Endometrial microvascular endothelial cells (primary cell): ENCODE measurements at regions not wholly inside any gene's neighbourhood (a gene's known extent, or its start where the extent isn't known, plus 50 kb on each side); places are given as distances from the start of the nearest gene placed in this dataset.

Source experiments
- in situ Hi-C: cut with HindIII; loops from 2 replicates; pipeline ENCODE4 v1.10.0; 2017; ENCODE audit warnings: low sequenced_read_pairs, low pct_unique_long_range_greater_than_20kb; ENCODE audit errors: inconsistent ontology term

- in situ Hi-C loops: no loop called here
Measured at GRCh38 chr13:40269086-40269485, 397.4 kb downstream of the FOXO1 start.

DNA sequence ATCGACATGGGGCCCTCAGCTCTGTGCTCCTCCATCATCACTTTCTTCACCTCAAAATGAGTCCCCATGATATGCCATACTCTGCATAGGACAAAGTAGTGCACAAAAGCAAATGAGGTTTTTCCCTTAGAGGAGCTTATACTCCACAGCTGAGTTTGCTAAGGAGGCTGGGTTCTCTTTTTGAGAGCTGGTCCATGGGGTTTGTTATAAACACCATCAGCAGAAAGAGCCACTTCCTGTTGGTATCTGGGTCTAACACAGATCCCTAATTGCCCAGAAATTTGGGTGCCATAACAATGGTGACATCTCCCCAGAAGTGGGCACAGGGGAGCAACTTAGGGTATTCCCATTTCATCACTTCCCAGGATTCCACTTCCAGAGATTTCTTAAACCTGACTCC is 395.7 kb downstream of the FOXO1 start:
- in situ Hi-C loops: no loop called here

DNA sequence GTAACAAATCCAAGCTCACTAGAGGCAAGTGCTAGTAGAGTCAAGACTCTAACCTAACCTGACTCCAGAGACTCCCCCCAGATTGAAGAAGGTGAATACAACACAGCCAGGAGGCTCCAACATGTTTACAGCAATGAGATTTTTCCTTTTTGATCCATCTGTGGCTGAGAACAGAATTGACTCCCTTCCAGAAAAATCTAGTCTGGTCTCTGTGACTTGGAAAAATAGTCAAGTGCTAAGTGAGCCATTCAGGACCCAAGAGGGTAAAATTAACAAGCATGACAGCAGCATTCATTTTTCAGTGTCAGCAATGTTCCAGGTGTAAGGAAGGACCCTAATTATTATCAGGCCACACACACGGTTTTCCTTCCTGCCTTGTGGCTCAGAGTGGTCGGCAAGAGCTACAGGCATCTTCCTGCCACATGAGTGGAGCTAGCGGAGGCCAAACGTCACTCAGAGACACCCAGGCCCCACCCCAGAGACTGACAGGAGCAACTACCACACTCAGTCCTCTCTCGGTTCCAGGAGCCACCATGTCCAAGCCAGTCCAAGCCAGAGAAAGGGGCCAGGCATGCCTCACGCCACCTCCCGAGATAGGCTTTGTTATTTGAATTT is 395.1 kb downstream of the FOXO1 start:
- in situ Hi-C loops: no loop called here

- in situ Hi-C loops: no loop called here
Measured at GRCh38 chr13:40271931-40272775, 394.3 kb downstream of the FOXO1 start.

GRCh38 chr13:40272776-40273139 is 393.7 kb downstream of the FOXO1 start:
- in situ Hi-C loops: no loop called here

DNA sequence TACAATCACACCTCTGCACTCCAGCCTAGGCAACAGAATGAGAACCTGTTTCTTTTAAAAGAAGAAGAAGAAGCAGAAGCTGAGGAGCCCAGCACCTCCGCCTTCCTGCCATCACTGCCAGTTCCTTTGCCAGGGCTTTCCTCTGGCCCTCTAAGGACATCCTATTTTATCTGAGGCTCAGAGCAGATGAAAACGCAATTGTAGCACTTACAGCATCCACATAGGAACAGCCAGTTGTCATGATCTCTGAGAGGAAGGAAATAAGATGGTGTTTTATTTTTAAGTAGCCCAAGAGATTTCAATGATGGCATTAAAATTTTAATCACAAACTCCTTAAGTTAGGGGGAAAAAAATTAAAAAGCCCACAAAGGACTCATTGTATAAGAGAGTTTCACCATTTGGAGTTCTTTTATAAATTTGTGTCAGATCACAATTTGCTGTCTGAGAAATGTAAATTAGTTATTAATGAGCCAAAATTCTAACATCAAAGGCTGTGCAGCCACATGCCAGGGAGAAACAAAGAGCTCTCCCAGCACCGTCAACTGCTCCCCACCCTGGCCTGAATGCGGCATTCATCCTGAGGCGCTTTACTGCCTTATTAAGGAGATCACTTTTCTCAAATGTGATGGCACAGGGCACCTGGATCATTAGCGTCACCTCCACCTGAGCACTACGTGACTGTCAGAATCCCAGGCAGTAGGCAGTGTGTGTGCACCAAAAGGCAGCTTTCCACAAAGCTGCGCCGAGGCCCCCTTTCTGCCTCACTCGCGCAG is 393.0 kb downstream of the FOXO1 start:
- in situ Hi-C loops: no loop called here

DNA sequence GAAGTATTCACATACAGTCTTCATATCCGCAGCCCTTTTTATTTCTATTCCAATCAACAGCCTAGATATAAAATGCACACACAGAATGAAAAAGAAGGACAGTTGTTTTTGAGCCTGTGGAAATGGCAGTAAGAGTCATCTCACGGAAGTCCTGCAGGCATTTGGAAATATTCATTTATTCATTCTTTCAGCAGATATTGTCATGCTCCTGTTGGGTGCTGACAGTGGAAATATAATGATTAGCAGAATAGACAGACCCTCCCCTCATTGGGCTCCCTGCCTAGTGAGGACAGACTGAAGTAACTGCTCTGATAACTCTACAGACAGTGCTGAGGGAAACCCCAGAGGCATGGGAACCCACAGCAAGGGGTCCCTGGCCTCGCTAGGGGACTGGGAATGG is 392.3 kb downstream of the FOXO1 start:
- in situ Hi-C loops: no loop called here

GRCh38 chr13:40275155-40275554 is 391.3 kb downstream of the FOXO1 start:
- in situ Hi-C loops: no loop called here

DNA sequence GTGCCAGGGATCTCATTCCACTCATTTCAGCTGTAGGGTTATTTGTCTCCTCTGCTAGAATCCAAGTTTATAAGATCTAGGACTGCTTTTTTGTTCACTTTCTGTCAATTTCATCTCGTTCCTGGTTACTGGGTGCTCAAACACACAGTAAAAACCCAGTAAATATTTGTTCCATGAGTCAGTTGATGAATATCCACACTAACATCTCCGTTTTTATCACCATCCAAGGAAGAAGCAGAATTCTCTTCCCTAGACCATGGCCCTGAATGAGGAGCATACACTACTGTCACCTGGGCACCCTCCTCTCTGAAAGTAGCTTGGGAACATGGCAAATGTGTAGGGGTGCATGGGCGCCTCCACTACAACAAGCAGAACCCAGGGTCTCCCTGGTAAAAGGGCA is 390.8 kb downstream of the FOXO1 start:
- in situ Hi-C loops: no loop called here

- in situ Hi-C loops: no loop called here
Measured at GRCh38 chr13:40283666-40284065, 382.8 kb downstream of the FOXO1 start.

- in situ Hi-C loops: no loop called here
Measured at GRCh38 chr13:40285634-40286033, 380.8 kb downstream of the FOXO1 start.

- in situ Hi-C loops: no loop called here
Measured at GRCh38 chr13:40287428-40287827, 379.0 kb downstream of the FOXO1 start.

DNA sequence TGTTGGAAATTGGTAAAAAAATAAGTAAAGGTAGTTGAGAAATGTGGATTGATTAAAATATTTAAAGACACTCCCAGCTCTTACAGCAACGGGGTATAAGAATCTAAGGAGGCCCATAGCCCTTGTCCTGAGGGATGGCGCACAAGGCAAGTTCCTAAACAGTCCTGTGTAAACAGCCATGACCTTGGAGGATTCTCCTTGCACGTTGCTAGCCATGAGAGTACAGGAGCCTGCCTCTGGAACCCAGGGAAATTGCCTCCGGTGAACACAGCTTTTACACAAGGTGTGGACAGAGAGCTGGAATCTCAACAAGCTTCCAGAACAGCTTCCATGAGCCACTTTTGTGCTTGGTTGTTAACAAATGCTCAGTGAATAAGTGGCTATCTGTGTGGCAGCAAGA is 378.2 kb downstream of the FOXO1 start:
- in situ Hi-C loops: no loop called here

DNA sequence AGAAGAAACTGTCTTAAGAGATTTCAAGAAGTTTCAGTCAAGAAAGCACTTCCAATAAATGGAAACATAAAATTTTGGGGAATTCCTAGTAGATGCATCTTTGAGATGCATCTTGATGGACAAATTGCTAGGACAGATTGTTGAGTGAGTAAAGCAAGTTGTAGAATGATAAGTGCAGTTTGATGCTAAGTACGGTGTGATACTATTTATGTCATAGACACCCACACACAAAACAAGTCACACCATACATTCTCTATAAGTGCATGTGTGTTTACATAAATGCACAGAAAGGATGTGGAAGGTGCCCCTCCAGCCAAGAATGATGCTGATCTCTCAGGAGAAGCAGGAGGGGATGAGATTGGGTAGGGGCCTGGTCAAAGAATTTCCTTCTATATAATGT is 375.7 kb downstream of the FOXO1 start:
- in situ Hi-C loops: no loop called here

- in situ Hi-C loops: no loop called here
Measured at GRCh38 chr13:40292108-40292507, 374.3 kb downstream of the FOXO1 start.

DNA sequence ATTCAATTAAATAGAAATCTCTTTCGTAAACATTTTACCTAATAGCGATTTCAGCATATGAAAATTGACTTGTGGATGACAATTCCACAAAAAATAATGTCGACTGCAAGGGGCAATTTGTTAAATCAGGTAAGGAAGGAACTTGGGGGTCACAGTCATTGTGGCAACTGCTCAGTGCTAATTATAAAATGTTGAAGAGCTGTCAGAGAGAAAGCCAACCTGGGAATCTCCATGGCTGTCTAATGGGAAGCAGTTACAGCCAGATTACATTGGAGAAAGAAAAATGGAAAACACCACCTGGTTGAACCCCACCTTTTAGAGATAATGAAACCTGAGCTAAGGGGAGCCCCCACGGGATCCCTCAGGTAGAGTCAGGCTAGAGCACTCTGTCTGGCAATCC is 373.9 kb downstream of the FOXO1 start:
- in situ Hi-C loops: no loop called here

DNA sequence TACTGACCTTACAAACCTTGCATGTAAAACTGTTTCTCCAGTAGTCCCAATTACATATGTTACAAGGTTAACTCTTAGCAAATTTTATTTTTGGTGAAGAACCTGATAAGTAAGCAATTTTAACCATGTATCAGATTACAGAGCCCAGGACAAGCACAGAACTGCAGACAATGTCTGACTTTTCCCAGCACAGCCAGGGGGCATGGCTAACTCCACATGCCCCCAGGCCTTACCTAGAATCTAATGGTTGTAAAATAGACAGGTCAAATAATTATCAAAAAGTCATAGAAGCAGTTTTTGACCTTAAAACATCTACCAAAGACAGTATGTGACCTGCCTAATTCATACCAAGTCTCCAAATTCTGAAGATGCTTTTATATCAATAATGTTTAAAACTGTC is 364.1 kb downstream of the FOXO1 start:
- in situ Hi-C loops: no loop called here

GRCh38 chr13:40304391-40304790 is 362.1 kb downstream of the FOXO1 start:
- in situ Hi-C loops: no loop called here

DNA sequence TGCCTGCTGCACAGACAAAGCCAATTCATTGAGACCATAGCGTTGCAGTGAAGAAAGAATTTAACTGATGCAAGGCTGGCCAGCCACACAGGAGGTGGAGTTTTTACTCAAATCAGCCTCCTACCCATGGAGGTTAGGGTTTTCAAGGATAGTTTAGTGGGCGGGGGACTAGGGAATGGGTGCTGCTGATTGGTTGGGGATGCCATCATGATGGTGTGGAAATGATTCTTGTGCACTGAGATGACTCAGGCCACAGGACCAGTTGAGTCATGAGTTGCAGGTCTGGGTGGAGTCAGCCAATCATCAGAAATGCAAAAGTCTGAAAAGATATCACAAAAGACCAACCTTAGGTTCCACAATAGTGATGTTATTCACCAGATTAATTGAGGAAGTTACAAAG is 359.6 kb downstream of the FOXO1 start:
- in situ Hi-C loops: no loop called here

DNA sequence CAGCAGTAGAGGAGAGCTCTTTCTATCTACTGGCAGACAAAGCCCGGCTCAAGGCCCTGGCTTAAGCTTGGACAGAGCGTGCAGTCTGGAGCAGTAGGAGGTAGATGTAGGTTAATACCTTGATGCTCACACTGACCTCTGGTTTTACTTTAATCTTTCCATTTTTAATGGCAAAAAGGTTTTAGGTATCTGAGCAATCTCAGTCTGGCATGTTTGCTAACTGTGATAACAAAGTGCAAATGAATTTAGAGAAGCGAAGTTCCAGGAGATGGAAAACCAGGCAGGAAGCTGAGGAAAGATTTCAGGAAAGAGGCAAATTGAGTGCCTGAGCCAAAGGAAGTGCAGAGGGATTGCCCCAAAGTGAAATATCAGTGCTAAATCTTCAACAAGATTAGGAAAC is 356.6 kb downstream of the FOXO1 start:
- in situ Hi-C loops: no loop called here
